ENCODE measurements at regions not wholly inside any gene's neighbourhood (a gene's known extent, or its start where the extent isn't known, plus 50 kb on each side); places are given as distances from the start of the nearest gene placed in this dataset.

DNA sequence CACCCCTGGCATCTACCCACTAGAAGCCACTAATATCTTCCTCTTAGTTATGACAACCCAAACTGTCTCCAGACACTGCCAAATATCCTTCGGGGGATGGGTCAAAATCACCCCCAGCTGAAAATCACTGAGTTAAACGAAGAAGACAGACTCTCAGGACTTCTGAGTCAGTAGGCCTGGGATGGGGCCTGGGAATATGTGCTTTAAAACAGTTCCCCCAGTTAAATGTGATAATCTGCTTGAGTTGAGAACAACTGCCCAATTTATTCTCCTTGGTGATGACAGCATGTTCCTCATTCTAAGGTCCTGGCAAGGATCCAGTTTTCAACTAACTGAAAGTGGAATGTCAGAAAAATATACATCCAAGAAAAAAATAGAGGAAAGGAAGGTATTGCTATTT is 52.4 kb downstream of the CBLL2 start:
- H3K27ac Mint-ChIP-seq = no peak overlapping the region
- no peak overlapping the region for H3K4me3 Mint-ChIP-seq (ENCODE audit: low read depth)
- TF ChIP-seq, protein P1, sequence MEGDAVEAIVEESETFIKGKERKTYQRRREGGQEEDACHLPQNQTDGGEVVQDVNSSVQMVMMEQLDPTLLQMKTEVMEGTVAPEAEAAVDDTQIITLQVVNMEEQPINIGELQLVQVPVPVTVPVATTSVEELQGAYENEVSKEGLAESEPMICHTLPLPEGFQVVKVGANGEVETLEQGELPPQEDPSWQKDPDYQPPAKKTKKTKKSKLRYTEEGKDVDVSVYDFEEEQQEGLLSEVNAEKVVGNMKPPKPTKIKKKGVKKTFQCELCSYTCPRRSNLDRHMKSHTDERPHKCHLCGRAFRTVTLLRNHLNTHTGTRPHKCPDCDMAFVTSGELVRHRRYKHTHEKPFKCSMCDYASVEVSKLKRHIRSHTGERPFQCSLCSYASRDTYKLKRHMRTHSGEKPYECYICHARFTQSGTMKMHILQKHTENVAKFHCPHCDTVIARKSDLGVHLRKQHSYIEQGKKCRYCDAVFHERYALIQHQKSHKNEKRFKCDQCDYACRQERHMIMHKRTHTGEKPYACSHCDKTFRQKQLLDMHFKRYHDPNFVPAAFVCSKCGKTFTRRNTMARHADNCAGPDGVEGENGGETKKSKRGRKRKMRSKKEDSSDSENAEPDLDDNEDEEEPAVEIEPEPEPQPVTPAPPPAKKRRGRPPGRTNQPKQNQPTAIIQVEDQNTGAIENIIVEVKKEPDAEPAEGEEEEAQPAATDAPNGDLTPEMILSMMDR (IDR thresholded peaks at IDR 0.05; ENCODE audit: unreplicated experiment) = no peak
- peaks cover 3% of the 10 kb centered on the region for H3K27me3 Mint-ChIP-seq
- no peaks in the 10 kb centered on the region for H3K9me3 Mint-ChIP-seq (ENCODE audit: low read depth)
- H3K36me3 Mint-ChIP-seq (ENCODE audit: insufficient read depth) = no peaks in the 10 kb centered on the region
- peaks cover 4% of the 10 kb centered on the region for H3K4me1 Mint-ChIP-seq (ENCODE audit: low read depth)
- no peak for DNase-seq (ENCODE audit: low spot score, unreplicated experiment)

DNA sequence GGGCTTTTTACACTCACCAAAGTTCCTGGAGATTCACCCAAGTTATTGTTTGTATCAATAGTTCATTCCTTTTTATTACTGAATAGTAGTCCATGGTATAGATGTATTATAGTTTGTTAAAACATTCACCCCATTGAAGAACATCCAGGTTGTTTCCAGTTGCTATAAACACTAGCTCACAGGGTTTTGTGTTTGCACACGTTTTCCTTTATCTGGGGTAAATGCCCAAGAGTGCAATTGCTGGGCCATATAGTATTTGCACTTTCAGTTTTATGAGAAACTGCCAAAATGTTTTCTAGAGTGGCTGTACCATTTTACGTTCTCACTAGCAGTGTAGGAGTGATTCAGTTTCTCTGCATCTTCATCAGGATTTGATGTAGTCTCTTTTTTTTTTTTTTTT is 57.1 kb downstream of the CBLL2 start:
- Mint-ChIP-seq H3K9me3 (ENCODE audit: low read depth) (peaks cover 2% of the 10 kb centered on the region), H3K27ac (no peak overlapping the region)
- TF ChIP-seq, protein P1 (IDR thresholded peaks at IDR 0.05; ENCODE audit: unreplicated experiment) = no peak

DNA sequence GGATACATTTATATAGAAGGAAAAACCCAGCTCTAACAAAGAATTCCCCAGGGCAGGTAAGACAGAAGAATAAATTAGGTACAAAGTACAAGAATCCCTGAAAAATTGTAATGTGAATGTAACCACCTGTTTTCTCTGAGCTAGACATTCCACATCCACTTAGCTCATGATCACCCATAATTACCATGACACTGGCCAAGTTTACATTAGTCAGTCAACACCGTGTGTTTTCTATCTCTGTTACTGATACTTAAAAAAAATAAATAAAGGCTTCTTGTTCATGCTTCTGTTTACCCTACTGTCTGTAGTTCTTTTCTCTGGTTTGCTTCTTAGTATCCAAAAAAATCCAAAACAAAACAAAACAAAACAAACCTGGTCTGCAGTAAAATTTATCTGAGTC is 66.0 kb downstream of the CBLL2 start:
- H3K27me3 Mint-ChIP-seq = no peaks in the 10 kb centered on the region
- H3K27ac Mint-ChIP-seq = peak overlapping the region; percentile 29
- no peak for DNase-seq (ENCODE audit: low spot score, unreplicated experiment)
- peaks cover 28% of the 10 kb centered on the region for H3K9me3 Mint-ChIP-seq (ENCODE audit: low read depth)
- H3K4me3 Mint-ChIP-seq (ENCODE audit: low read depth) = no peak overlapping the region
- peaks cover 6% of the 10 kb centered on the region for H3K4me1 Mint-ChIP-seq (ENCODE audit: low read depth)
- no peaks in the 10 kb centered on the region for H3K36me3 Mint-ChIP-seq (ENCODE audit: insufficient read depth)
- TF ChIP-seq, protein P1 (IDR thresholded peaks at IDR 0.05; ENCODE audit: unreplicated experiment) = no peak

More for the DNA sequence above, 57.1 kb downstream of the CBLL2 start:
- no peaks in the 10 kb centered on the region for H3K27me3 Mint-ChIP-seq
- no peaks in the 10 kb centered on the region for H3K4me1 Mint-ChIP-seq (ENCODE audit: low read depth)
- DNase-seq (ENCODE audit: low spot score, unreplicated experiment) = no peak
- H3K4me3 Mint-ChIP-seq (ENCODE audit: low read depth) = no peak overlapping the region
- no peaks in the 10 kb centered on the region for H3K36me3 Mint-ChIP-seq (ENCODE audit: insufficient read depth)

DNA sequence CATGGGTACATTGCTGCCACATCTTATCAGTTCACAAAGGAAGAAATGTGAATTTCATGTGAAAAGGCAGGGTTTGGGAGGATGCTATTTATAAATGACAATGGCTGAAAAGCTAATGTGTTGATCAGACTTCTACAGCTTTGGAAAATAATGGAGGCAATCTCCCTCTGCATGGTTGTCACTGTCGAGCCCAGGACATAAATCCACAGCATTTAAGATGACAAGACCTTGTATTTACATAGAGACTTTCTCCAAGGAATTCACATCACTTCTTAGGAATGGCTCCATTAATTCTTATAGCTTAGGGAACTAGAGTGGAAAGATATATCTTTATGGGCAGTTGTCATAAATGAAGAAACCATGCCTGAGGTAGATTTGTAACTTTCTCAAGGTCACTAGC is 66.7 kb downstream of the CBLL2 start:
- DNase-seq (ENCODE audit: low spot score, unreplicated experiment) = no peak
- Mint-ChIP-seq H3K27me3 (no peaks in the 10 kb centered on the region), H3K4me1 (ENCODE audit: low read depth) (peaks cover 6% of the 10 kb centered on the region), H3K27ac (no peak overlapping the region), H3K4me3 (ENCODE audit: low read depth) (no peak overlapping the region), H3K36me3 (ENCODE audit: insufficient read depth) (no peaks in the 10 kb centered on the region), H3K9me3 (ENCODE audit: low read depth) (peaks cover 28% of the 10 kb centered on the region)
- TF ChIP-seq, protein P1 (IDR thresholded peaks at IDR 0.05; ENCODE audit: unreplicated experiment) = no peak

DNA sequence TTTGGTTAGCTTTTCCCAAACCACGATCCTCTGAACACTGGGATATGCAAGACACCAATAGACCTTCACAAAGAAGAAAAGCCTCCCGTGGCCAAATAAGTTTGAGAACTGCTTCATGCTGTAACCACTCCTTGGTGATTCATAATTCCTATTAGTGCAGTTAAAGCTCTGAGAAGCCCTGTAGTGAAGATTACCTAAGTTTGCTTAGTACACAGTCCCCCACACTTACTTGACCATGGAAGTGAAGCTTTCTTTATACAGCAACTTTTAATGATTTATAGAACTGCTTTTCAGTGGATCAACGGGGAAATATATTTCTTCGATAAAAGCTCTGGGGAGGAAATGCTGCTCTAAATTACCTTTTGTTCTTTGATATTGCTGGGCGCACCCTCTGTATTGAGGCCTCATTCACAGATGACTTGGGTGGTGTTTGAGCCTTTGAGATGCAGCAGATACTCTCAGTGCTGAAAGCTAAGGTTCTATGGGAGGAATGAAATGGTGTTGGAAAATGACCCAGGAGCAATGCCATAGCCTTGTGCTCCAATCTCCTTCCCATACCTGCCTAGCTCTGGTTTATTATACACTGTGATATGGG is 67.4 kb downstream of the CBLL2 start:
- Mint-ChIP-seq H3K4me3 (ENCODE audit: low read depth) (no peak overlapping the region), H3K36me3 (ENCODE audit: insufficient read depth) (no peaks in the 10 kb centered on the region), H3K27me3 (no peaks in the 10 kb centered on the region), H3K9me3 (ENCODE audit: low read depth) (peaks cover 23% of the 10 kb centered on the region), H3K4me1 (ENCODE audit: low read depth) (peaks cover 6% of the 10 kb centered on the region), H3K27ac (no peak overlapping the region)
- TF ChIP-seq, protein P1 (IDR thresholded peaks at IDR 0.05; ENCODE audit: unreplicated experiment) = no peak
- DNase-seq (ENCODE audit: low spot score, unreplicated experiment) = no peak

Measured in progenitor cell of endocrine pancreas (in vitro differentiated cells).